Nucleus accumbens (tissue), 56 donors: ENCODE measurements at regions not wholly inside any gene's neighbourhood (a gene's known extent, or its start where the extent isn't known, plus 50 kb on each side); places are given as distances from the start of the nearest gene placed in this dataset.

ENCODE experiments used
- DNase-seq, 56 donors: peaks; one replicate each; lab custom pipeline; 2025; lab: John Stamatoyannopoulos, UW

- no peak for DNase-seq
These were observed 54.4 kb downstream of the NIBAN1 start for GRCh38 chr1:184919892-184920291.

GRCh38 chr1:184915463-184916090 lies 58.7 kb downstream of the NIBAN1 start:
- DNase-seq: no peak

- DNase-seq: no peak
These were observed 60.2 kb downstream of the NIBAN1 start for GRCh38 chr1:184914149-184914548.

GRCh38 chr1:184912392-184912791 lies 61.9 kb downstream of the NIBAN1 start:
- no peak for DNase-seq

- DNase-seq: no peak
These were observed 62.5 kb downstream of the NIBAN1 start for GRCh38 chr1:184911830-184912229.

GRCh38 chr1:184911103-184911745 lies 63.1 kb downstream of the NIBAN1 start:
- no peak for DNase-seq

- no peak for DNase-seq
These were observed 63.6 kb downstream of the NIBAN1 start for GRCh38 chr1:184910691-184911091.

GRCh38 chr1:184910005-184910404 lies 64.3 kb downstream of the NIBAN1 start:
- no peak for DNase-seq

- DNase-seq: no peak
These were observed 65.3 kb downstream of the NIBAN1 start for GRCh38 chr1:184909019-184909418.

- no peak for DNase-seq
These were observed 65.8 kb downstream of the NIBAN1 start for GRCh38 chr1:184908506-184908905.

- no peak for DNase-seq
These were observed 66.8 kb downstream of the NIBAN1 start for GRCh38 chr1:184907500-184907899.

GRCh38 chr1:184906761-184907160 lies 67.5 kb downstream of the NIBAN1 start:
- DNase-seq: no peak

- no peak for DNase-seq
These were observed 68.5 kb downstream of the NIBAN1 start for GRCh38 chr1:184905601-184906322.

- no peak for DNase-seq
These were observed 71.1 kb downstream of the NIBAN1 start for GRCh38 chr1:184903111-184903692.

- no peak for DNase-seq
These were observed 73.8 kb downstream of the NIBAN1 start for GRCh38 chr1:184900507-184900906.

GRCh38 chr1:184896000-184896399 lies 78.3 kb downstream of the NIBAN1 start:
- DNase-seq: no peak

- no peak for DNase-seq
These were observed 79.2 kb downstream of the NIBAN1 start for GRCh38 chr1:184895086-184895485.

- no peak for DNase-seq
These were observed 80.6 kb downstream of the NIBAN1 start for GRCh38 chr1:184893695-184894094.

GRCh38 chr1:184892116-184892515 lies 82.2 kb downstream of the NIBAN1 start:
- DNase-seq: no peak

GRCh38 chr1:184891440-184891839 lies 82.9 kb downstream of the NIBAN1 start:
- DNase-seq: no peak

GRCh38 chr1:184890539-184890973 lies 83.8 kb downstream of the NIBAN1 start:
- no peak for DNase-seq
